Ishikawa (cell line): ENCODE measurements at regions not wholly inside any gene's neighbourhood (a gene's known extent, or its start where the extent isn't known, plus 50 kb on each side); places are given as distances from the start of the nearest gene placed in this dataset.

Experiments used
- CEBPB ChIP-seq: IDR thresholded peaks from 2 replicates; pipeline ENCODE4 v1.6.1; 2012
- CREB1 ChIP-seq: IDR thresholded peaks from 2 replicates; pipeline ENCODE4 v1.6.1; 2012; ENCODE audit warnings: low read depth
- EGR1 ChIP-seq: IDR thresholded peaks from 2 replicates; pipeline ENCODE4 v1.6.1; 2012
- EP300 ChIP-seq: IDR thresholded peaks from 2 replicates; pipeline ENCODE4 v1.6.1; 2012; ENCODE audit warnings: borderline replicate concordance
- FOXM1 ChIP-seq: IDR thresholded peaks from 2 replicates; pipeline ENCODE4 v1.6.1; 2012; ENCODE audit warnings: low read depth, borderline replicate concordance
- MAX ChIP-seq: IDR thresholded peaks from 2 replicates; pipeline ENCODE4 v1.6.1; 2012
- NFIC ChIP-seq: IDR thresholded peaks from 2 replicates; pipeline ENCODE4 v1.6.1; 2012
- RAD21 ChIP-seq: IDR thresholded peaks from 2 replicates; pipeline ENCODE4 v1.6.1; 2012; ENCODE audit warnings: low read depth
- TAF1 ChIP-seq: IDR thresholded peaks from 2 replicates; pipeline ENCODE4 v1.6.1; 2012; ENCODE audit warnings: low read depth, mild to moderate bottlenecking
- TCF12 ChIP-seq: IDR thresholded peaks from 2 replicates; pipeline ENCODE4 v1.6.1; 2012; ENCODE audit warnings: low read depth
- TEAD4 ChIP-seq: IDR thresholded peaks from 2 replicates; pipeline ENCODE4 v1.6.1; 2012
- USF1 ChIP-seq: IDR thresholded peaks from 2 replicates; pipeline ENCODE4 v1.6.1; 2012
- YY1 ChIP-seq: IDR thresholded peaks from 2 replicates; pipeline ENCODE4 v1.6.1; 2012; ENCODE audit warnings: low read depth
- ZBTB7A ChIP-seq: IDR thresholded peaks from 2 replicates; pipeline ENCODE4 v1.6.1; 2012; ENCODE audit warnings: low read depth
- TF ChIP-seq, protein P1 (sequence below): IDR thresholded peaks from 2 replicates; pipeline ENCODE4 v1.6.1; 2012; ENCODE audit warnings: low read depth, mild to moderate bottlenecking

DNA sequence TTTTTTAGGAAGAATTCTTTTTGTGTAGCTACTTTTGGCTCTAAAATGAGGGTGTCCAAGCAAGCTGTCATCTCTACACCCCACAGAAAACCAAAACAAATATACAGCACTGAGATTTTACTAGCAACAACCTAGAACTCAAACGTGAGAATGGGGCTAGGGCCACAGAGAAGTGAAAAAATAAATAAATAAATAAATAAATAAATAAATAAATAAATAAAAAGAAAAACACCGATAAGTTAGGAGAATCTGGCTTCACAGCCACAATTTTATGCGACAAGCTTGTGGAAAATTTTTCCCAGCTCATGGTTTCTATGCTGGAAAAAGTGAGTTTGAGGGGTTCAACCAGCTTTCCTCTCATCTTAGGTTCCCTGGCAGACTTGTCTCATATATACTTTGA is 324.6 kb upstream of the TACR3 start:
- no peak for TF ChIP-seq TEAD4
- TF ChIP-seq EGR1, result no peak
- TF ChIP-seq MAX, result no peak
- TF ChIP-seq, protein P1, sequence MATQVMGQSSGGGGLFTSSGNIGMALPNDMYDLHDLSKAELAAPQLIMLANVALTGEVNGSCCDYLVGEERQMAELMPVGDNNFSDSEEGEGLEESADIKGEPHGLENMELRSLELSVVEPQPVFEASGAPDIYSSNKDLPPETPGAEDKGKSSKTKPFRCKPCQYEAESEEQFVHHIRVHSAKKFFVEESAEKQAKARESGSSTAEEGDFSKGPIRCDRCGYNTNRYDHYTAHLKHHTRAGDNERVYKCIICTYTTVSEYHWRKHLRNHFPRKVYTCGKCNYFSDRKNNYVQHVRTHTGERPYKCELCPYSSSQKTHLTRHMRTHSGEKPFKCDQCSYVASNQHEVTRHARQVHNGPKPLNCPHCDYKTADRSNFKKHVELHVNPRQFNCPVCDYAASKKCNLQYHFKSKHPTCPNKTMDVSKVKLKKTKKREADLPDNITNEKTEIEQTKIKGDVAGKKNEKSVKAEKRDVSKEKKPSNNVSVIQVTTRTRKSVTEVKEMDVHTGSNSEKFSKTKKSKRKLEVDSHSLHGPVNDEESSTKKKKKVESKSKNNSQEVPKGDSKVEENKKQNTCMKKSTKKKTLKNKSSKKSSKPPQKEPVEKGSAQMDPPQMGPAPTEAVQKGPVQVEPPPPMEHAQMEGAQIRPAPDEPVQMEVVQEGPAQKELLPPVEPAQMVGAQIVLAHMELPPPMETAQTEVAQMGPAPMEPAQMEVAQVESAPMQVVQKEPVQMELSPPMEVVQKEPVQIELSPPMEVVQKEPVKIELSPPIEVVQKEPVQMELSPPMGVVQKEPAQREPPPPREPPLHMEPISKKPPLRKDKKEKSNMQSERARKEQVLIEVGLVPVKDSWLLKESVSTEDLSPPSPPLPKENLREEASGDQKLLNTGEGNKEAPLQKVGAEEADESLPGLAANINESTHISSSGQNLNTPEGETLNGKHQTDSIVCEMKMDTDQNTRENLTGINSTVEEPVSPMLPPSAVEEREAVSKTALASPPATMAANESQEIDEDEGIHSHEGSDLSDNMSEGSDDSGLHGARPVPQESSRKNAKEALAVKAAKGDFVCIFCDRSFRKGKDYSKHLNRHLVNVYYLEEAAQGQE, result no peak
- TF ChIP-seq YY1, result no peak
- TF ChIP-seq FOXM1, result no peak

- no peak for TF ChIP-seq USF1
- no peak for TF ChIP-seq RAD21
- TF ChIP-seq CEBPB, result no peak
- TF ChIP-seq CREB1, result no peak
- TF ChIP-seq MAX, result no peak
- TF ChIP-seq EP300, result no peak
- no peak for TF ChIP-seq EGR1
- no peak for TF ChIP-seq ZBTB7A
- TF ChIP-seq TEAD4, result no peak
- TF ChIP-seq NFIC, result no peak
- no peak for TF ChIP-seq FOXM1
- TF ChIP-seq, protein P1, result no peak
- TF ChIP-seq TCF12, result no peak
- no peak for TF ChIP-seq TAF1
- no peak for TF ChIP-seq YY1
Measured at GRCh38 chr4:104032896-104033295, 313.1 kb upstream of the TACR3 start.

DNA sequence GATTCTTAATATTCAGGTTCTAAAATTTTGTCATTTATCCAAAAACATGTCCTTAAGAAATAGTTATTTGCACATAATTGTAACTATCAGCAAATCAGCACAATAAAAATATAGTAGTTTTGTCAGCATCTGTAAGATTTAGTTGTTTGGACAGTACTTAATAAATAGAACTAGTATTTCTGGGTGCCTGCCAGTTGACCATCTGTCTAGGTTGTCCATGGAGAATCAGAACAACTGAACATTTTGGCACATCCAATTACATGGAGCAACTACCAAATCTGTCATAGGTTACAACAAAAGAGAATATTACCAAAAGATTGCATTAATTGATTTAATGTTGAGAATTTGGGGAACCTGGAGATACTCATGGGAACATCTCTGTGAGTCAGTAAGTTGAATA is 305.5 kb upstream of the TACR3 start:
- TF ChIP-seq EGR1, result no peak
- TF ChIP-seq YY1, result no peak
- TF ChIP-seq TEAD4, result no peak
- TF ChIP-seq EP300, result no peak
- TF ChIP-seq RAD21, result no peak
- no peak for TF ChIP-seq CREB1
- TF ChIP-seq MAX, result no peak
- no peak for TF ChIP-seq CEBPB
- no peak for TF ChIP-seq FOXM1
- TF ChIP-seq, protein P1, result no peak
- TF ChIP-seq USF1, result no peak
- no peak for TF ChIP-seq NFIC
- no peak for TF ChIP-seq TCF12
- TF ChIP-seq TAF1, result no peak
- no peak for TF ChIP-seq ZBTB7A

DNA sequence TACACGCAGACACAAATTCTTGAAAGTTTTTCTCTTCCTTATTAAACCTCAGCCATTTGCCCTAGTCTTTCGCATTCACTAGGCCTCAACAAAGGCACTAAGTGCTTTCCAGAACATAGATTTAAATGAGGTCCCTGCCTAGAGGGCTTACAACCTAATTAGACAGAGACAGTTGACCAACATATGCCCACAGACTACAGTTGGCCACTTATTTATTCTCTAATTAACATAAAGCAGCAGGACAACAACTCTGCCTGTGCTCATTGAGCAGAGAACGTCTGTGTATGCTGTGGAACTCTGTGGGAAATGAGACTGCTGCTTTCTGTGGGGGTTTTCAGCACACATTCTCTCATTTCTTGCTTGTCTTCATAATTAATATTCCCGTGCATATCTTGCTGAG is 303.0 kb upstream of the TACR3 start:
- TF ChIP-seq RAD21, result no peak
- TF ChIP-seq FOXM1, result no peak
- TF ChIP-seq MAX, result no peak
- TF ChIP-seq CREB1, result no peak
- no peak for TF ChIP-seq NFIC
- TF ChIP-seq USF1, result no peak
- no peak for TF ChIP-seq CEBPB
- TF ChIP-seq ZBTB7A, result no peak
- TF ChIP-seq TCF12, result no peak
- TF ChIP-seq TEAD4, result no peak
- TF ChIP-seq EGR1, result no peak
- TF ChIP-seq, protein P1, result no peak
- TF ChIP-seq TAF1, result no peak
- no peak for TF ChIP-seq YY1
- no peak for TF ChIP-seq EP300
